Hepatocyte (in vitro differentiated cells): ENCODE measurements at regions not wholly inside any gene's neighbourhood (a gene's known extent, or its start where the extent isn't known, plus 50 kb on each side); places are given as distances from the start of the nearest gene placed in this dataset.

Source experiments
- DNase-seq: peaks from one replicate; pipeline ENCODE4 v3.0.0-alpha.2; 2016; ENCODE audit warnings: low spot score
- H2AFZ ChIP-seq: fragments of 200-600 bp; sonication (generic); 2 replicates; pipeline ENCODE4 v1.6.0; 2016; ENCODE audit warnings: antibody characterized with exemption, mild to moderate bottlenecking
- H3K27ac ChIP-seq: fragments of 200-600 bp; sonication (generic); 2 replicates; pipeline ENCODE4 v1.5.1; 2016; ENCODE audit warnings: mild to moderate bottlenecking
- H3K27me3 ChIP-seq: fragments of 200-600 bp; sonication (generic); 2 replicates; pipeline ENCODE4 v1.6.1; 2016
- H3K36me3 ChIP-seq: fragments of 200-600 bp; sonication (generic); replicated peaks from 2 replicates; pipeline ENCODE4 v1.5.1; 2016; ENCODE audit warnings: low read depth; ENCODE audit not compliant: insufficient read depth
- H3K4me1 ChIP-seq: fragments of 200-600 bp; sonication (generic); 2 replicates; pipeline ENCODE4 v1.5.1; 2016; ENCODE audit warnings: mild to moderate bottlenecking, moderate library complexity; ENCODE audit not compliant: insufficient read depth
- H3K4me2 ChIP-seq: fragments of 200-600 bp; sonication (generic); 2 replicates; pipeline ENCODE4 v1.6.0; 2016
- H3K4me3 ChIP-seq: fragments of 200-600 bp; sonication (generic); 2 replicates; pipeline ENCODE4 v1.5.1; 2016; ENCODE audit warnings: mild to moderate bottlenecking
- H3K79me2 ChIP-seq: fragments of 200-600 bp; sonication (generic); 2 replicates; pipeline ENCODE4 v1.6.0; 2017; ENCODE audit warnings: mild to moderate bottlenecking
- H3K9me2 ChIP-seq: fragments of 200-600 bp; sonication (generic); replicated peaks from 2 replicates; pipeline ENCODE4 v1.6.0; 2017; ENCODE audit warnings: mild to moderate bottlenecking; ENCODE audit not compliant: insufficient read depth
- H3K9me3 ChIP-seq: fragments of 200-600 bp; sonication (generic); 2 replicates; pipeline ENCODE4 v1.5.1; 2016; ENCODE audit warnings: low read depth, mild to moderate bottlenecking
- H4K20me1 ChIP-seq: fragments of 200-600 bp; sonication (generic); 2 replicates; pipeline ENCODE4 v1.6.0; 2016; ENCODE audit warnings: mild to moderate bottlenecking; ENCODE audit not compliant: insufficient read depth, poor library complexity, severe bottlenecking
- EZH2 ChIP-seq: fragments of 200-600 bp; sonication (generic); IDR thresholded peaks from 2 replicates; pipeline ENCODE4 v1.6.1; 2016; ENCODE audit warnings: antibody characterized with exemption, mild to moderate bottlenecking, borderline replicate concordance
- EZH2phosphoT487 ChIP-seq: fragments of 200-600 bp; sonication (generic); IDR thresholded peaks from one replicate; pipeline ENCODE4 v1.6.1; 2018; ENCODE audit warnings: antibody characterized with exemption, mild to moderate bottlenecking, low read depth, moderate library complexity; ENCODE audit not compliant: unreplicated experiment, severe bottlenecking
- WGBS: methylation state at CpG from one replicate; pipeline ENCODE4 v1.1.6; 2016; ENCODE audit warnings: low lambda C conversion rate; ENCODE audit errors: missing lambda C conversion rate; 5-methylcytosine and 5-hydroxymethylcytosine counted together
- TF ChIP-seq, protein P1 (sequence below): fragments of 200-600 bp; sonication (generic); IDR thresholded peaks from 2 replicates; pipeline ENCODE4 v1.5.1; 2016; ENCODE audit warnings: antibody characterized with exemption, mild to moderate bottlenecking; ENCODE audit not compliant: poor library complexity

DNA sequence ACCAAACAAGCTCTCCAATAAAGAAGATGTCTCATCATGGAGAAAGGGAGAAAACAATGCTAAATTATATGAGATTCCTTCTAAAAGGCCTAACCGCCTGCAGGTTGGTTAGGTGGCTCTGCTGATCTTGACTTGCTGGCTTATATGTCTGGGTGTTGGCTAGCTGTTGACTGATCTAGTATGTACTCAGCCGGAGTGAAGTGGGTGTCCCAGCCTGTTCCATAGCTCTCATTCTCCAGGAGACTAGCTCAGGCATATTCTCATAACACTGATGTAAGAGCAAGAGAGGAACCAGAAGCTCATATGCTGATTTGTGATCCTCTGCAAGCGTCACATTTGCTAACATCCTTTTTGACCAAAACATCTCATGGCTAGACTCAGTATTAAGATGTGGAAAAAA lies 473.0 kb downstream of the BMP2 start:
- Histone ChIP-seq H3K4me3 (no peak overlapping the region), H3K27me3 (no peaks in the 10 kb centered on the region), H3K4me1 (no peaks in the 10 kb centered on the region), H3K36me3 (no peaks in the 10 kb centered on the region), H3K27ac (no peak overlapping the region), H3K79me2 (no peaks in the 10 kb centered on the region), H3K9me3 (no peaks in the 10 kb centered on the region), H2AFZ (no peak overlapping the region), H4K20me1 (no peaks in the 10 kb centered on the region), H3K4me2 (no peak overlapping the region), H3K9me2 (no peaks in the 10 kb centered on the region)
- TF ChIP-seq EZH2phosphoT487 (no peak), EZH2 (no peak)
- TF ChIP-seq, protein P1, sequence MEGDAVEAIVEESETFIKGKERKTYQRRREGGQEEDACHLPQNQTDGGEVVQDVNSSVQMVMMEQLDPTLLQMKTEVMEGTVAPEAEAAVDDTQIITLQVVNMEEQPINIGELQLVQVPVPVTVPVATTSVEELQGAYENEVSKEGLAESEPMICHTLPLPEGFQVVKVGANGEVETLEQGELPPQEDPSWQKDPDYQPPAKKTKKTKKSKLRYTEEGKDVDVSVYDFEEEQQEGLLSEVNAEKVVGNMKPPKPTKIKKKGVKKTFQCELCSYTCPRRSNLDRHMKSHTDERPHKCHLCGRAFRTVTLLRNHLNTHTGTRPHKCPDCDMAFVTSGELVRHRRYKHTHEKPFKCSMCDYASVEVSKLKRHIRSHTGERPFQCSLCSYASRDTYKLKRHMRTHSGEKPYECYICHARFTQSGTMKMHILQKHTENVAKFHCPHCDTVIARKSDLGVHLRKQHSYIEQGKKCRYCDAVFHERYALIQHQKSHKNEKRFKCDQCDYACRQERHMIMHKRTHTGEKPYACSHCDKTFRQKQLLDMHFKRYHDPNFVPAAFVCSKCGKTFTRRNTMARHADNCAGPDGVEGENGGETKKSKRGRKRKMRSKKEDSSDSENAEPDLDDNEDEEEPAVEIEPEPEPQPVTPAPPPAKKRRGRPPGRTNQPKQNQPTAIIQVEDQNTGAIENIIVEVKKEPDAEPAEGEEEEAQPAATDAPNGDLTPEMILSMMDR: no peak
- 97% methylated on average over 3 of the region's 3 CpGs for WGBS
- no peak for DNase-seq

DNA sequence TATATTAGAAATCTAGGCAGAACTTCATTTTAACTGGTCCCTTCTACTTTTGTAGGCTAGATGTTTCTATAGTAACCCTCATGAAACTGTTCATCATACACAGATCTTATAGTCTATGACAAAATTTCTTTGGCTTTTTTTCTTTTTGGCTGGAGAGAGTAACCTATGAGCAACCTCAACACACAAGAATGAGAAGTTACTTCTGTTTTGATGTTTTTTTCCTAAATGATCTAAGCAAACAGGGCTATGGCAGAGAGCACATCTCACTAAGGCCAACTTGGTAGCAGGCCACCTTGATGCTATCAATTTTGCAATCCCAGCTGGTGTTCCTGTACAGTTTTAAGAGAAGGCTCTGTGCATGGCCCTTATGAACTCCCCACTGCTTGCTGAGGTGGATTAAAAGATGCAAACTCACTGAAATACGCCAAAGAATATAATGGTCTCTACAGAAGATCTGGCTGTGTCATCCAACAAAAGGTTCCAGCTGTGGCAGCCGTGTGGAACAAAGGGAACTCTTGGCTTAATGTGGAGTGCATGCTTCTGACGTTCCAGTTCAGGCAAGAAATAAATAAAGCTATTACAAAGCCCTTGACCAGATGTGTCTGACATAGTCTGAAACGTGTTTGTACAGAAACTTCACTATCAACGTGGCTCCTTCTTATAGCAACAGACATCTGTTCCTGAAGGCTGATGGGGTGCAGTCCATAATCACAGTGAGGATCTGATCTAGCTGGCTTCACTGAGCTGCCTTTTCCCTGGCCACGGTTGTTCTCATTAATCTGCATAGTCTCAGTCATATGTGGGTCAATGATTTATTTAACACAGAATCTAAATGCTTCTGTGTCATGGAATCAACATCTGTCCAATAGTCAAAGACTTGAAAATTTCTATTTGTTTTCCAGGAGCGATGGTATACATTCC lies 481.1 kb downstream of the BMP2 start:
- no peak for DNase-seq
- Histone ChIP-seq H3K27me3 (no peaks in the 10 kb centered on the region), H3K9me3 (no peaks in the 10 kb centered on the region), H3K4me1 (no peaks in the 10 kb centered on the region), H3K9me2 (no peaks in the 10 kb centered on the region), H4K20me1 (no peaks in the 10 kb centered on the region), H3K79me2 (no peaks in the 10 kb centered on the region), H3K27ac (no peak overlapping the region), H3K4me2 (no peak overlapping the region), H3K4me3 (no peak overlapping the region), H3K36me3 (no peaks in the 10 kb centered on the region), H2AFZ (no peak overlapping the region)
- TF ChIP-seq EZH2phosphoT487 (no peak), EZH2 (no peak)
- TF ChIP-seq, protein P1: no peak
- WGBS: 64% methylated on average over 7 of the region's 7 CpGs

DNA sequence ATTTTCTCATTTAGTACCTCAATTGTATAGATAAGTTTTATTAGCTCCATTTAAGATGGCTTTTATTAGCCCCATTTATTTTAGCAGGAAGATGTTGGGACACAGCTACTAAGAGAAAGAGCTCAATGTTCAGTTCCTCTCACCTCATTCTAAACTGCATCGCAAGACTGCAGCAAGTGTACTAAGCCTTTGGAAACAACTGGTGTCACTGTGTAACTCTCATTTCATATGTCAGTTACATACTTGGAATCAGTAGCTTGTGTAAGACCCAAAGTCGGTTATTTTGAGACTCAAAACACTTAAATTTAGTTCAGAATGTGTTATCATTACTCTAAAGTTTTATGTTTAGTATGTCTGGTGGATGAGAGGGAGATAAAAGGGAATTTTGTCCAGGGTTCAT lies 482.9 kb downstream of the BMP2 start:
- TF ChIP-seq EZH2phosphoT487 (no peak), EZH2 (no peak)
- TF ChIP-seq, protein P1: no peak
- Histone ChIP-seq H4K20me1 (no peaks in the 10 kb centered on the region), H3K4me1 (no peaks in the 10 kb centered on the region), H3K36me3 (no peaks in the 10 kb centered on the region), H3K4me3 (no peak overlapping the region), H3K9me3 (no peaks in the 10 kb centered on the region), H3K27me3 (no peaks in the 10 kb centered on the region), H2AFZ (no peak overlapping the region), H3K27ac (no peak overlapping the region), H3K9me2 (no peaks in the 10 kb centered on the region), H3K4me2 (no peak overlapping the region), H3K79me2 (no peaks in the 10 kb centered on the region)
- WGBS: 77% methylated on average over 2 of the region's 2 CpGs
- no peak for DNase-seq
